MCF 10A (cell line): ENCODE measurements at regions not wholly inside any gene's neighbourhood (a gene's known extent, or its start where the extent isn't known, plus 50 kb on each side); places are given as distances from the start of the nearest gene placed in this dataset.

Experiments used
- BruUV-seq: library from RNA; stranded (reverse); fragments of 400-500 nt; replicated peaks from 2 replicates; lab custom pipeline; 2021; lab: Mats Ljungman, UMichigan
- CTCF ChIA-PET: fragments of 300-600 bp; sonication (Branson Sonifier 250); formaldehyde crosslinking; extraction: SDS; loops from one replicate; lab custom pipeline; 2021; ENCODE audit warnings: antibody characterized with exemption, inconsistent platforms; lab: Yijun Ruan, JAX
- POLR2A ChIA-PET: fragments of 300-600, 350-650 bp; sonication (Branson Sonifier 250); formaldehyde crosslinking; extraction: SDS; loops from one replicate; lab custom pipeline; 2020; ENCODE audit warnings: antibody characterized with exemption, inconsistent platforms; lab: Yijun Ruan, JAX
- DNase-seq: peaks from one replicate; pipeline ENCODE4 v3.0.0-alpha.2; 2018; ENCODE audit not compliant: unreplicated experiment
- H3K27ac Mint-ChIP-seq: one replicate; pipeline ENCODE4 v1.8.0; 2022; ENCODE audit warnings: mild to moderate bottlenecking, low read depth, mixed read lengths; ENCODE audit not compliant: unreplicated experiment
- H3K27me3 Mint-ChIP-seq: one replicate; pipeline ENCODE4 v1.8.0; 2022; ENCODE audit warnings: mixed read lengths; ENCODE audit not compliant: insufficient read depth, unreplicated experiment
- H3K36me3 Mint-ChIP-seq: one replicate; pipeline ENCODE4 v1.8.0; 2022; ENCODE audit warnings: mild to moderate bottlenecking, moderate library complexity, mixed read lengths; ENCODE audit not compliant: insufficient read depth, unreplicated experiment
- H3K4me1 Mint-ChIP-seq: one replicate; pipeline ENCODE4 v1.8.0; 2022; ENCODE audit warnings: mixed read lengths; ENCODE audit not compliant: insufficient read depth, unreplicated experiment
- H3K4me3 Mint-ChIP-seq: one replicate; pipeline ENCODE4 v1.8.0; 2022; ENCODE audit warnings: mild to moderate bottlenecking, moderate library complexity, mixed read lengths; ENCODE audit not compliant: unreplicated experiment
- H3K9me3 Mint-ChIP-seq: one replicate; pipeline ENCODE4 v1.8.0; 2022; ENCODE audit warnings: mixed read lengths; ENCODE audit not compliant: unreplicated experiment
- CTCF ChIP-seq: fragments of 200-600 bp; IDR thresholded peaks from one replicate; pipeline ENCODE4 v1.8.0; 2022; ENCODE audit warnings: antibody characterized with exemption, mild to moderate bottlenecking; ENCODE audit not compliant: unreplicated experiment
- intact Hi-C: fragments of 100-400 bp; cut with micrococcal nuclease; formaldehyde crosslinking; loops from 2 replicates; pipeline ENCODE4 v1.14.1; 2022

- no peaks in the 10 kb centered on the region for H3K4me1 Mint-ChIP-seq
These were observed 399.2 kb downstream of the SHANK2 start for GRCh38 chr11:70853068-70853769.

GRCh38 chr11:70853770-70854108 is 398.6 kb downstream of the SHANK2 start:
- DNase-seq: no peak
- Mint-ChIP-seq H3K27me3 (no peaks in the 10 kb centered on the region), H3K27ac (no peak overlapping the region), H3K4me1 (no peaks in the 10 kb centered on the region), H3K4me3 (no peak overlapping the region), H3K36me3 (no peaks in the 10 kb centered on the region), H3K9me3 (peaks cover 49% of the 10 kb centered on the region)
- TF ChIP-seq CTCF: no peak
- ChIA-PET CTCF (no interaction called here), POLR2A (no interaction called here)
- intact Hi-C loops: no loop called here
- no TSS peak for BruUV-seq

More at GRCh38 chr11:70853068-70853769, 399.2 kb downstream of the SHANK2 start:
- H3K36me3 Mint-ChIP-seq: no peaks in the 10 kb centered on the region
- no TSS peak for BruUV-seq
- ChIA-PET CTCF (no interaction called here), POLR2A (interaction anchor here (0.6 kb wide), 1 partner anchor 30 kb away, joined by 6 read pairs; no protein-coding TSS in a partner anchor)
- no peak for DNase-seq
- no peak for TF ChIP-seq CTCF
- intact Hi-C loops: no loop called here
- no peak overlapping the region for H3K4me3 Mint-ChIP-seq
- H3K27me3 Mint-ChIP-seq: no peaks in the 10 kb centered on the region
- H3K27ac Mint-ChIP-seq: no peak overlapping the region
- peaks cover 44% of the 10 kb centered on the region for H3K9me3 Mint-ChIP-seq

- H3K9me3 Mint-ChIP-seq: peaks cover 54% of the 10 kb centered on the region
- DNase-seq: no peak
These were observed 398.2 kb downstream of the SHANK2 start for GRCh38 chr11:70854201-70854600.

More at GRCh38 chr11:70854201-70854600, 398.2 kb downstream of the SHANK2 start:
- Mint-ChIP-seq H3K4me3 (no peak overlapping the region), H3K27me3 (no peaks in the 10 kb centered on the region), H3K36me3 (no peaks in the 10 kb centered on the region), H3K4me1 (no peaks in the 10 kb centered on the region), H3K27ac (no peak overlapping the region)
- no TSS peak for BruUV-seq
- ChIA-PET POLR2A (no interaction called here), CTCF (no interaction called here)
- no peak for TF ChIP-seq CTCF
- intact Hi-C loops: no loop called here
